Keratinocyte (primary cell): ENCODE measurements at regions not wholly inside any gene's neighbourhood (a gene's known extent, or its start where the extent isn't known, plus 50 kb on each side); places are given as distances from the start of the nearest gene placed in this dataset.

Source experiments
- DNase-seq: peaks from one replicate; pipeline ENCODE4 v3.0.0-alpha.2; 2011; ENCODE audit warnings: low read depth, missing footprints, low spot score
- FAIRE-seq: peaks from 2 replicates; lab custom pipeline; 2011; peaks lifted over from hg19 to GRCh38; lab: Jason Lieb, UNC
- H2AFZ ChIP-seq: 2 replicates; pipeline ENCODE4 v1.6.0; 2012; ENCODE audit warnings: low read length, control low read depth, inconsistent platforms; ENCODE audit not compliant: control insufficient read depth
- H3K27ac ChIP-seq: 2 replicates; pipeline ENCODE4 v1.5.1; 2011; ENCODE audit warnings: low read length; ENCODE audit not compliant: control insufficient read depth, insufficient read depth
- H3K27me3 ChIP-seq: 3 replicates; pipeline ENCODE4 v1.6.0; 2011; ENCODE audit warnings: low read length; ENCODE audit not compliant: control insufficient read depth, insufficient read depth; ENCODE audit errors: extremely low read depth
- H3K36me3 ChIP-seq, 2 experiments: 2 replicates in 1 of 2; 3 replicates in 1 of 2; pipeline ENCODE4 v1.5.1; 2011; ENCODE audit warnings: low read length in 2 of 2, mild to moderate bottlenecking in 1 of 2; ENCODE audit not compliant: control insufficient read depth in 2 of 2, insufficient read depth in 2 of 2; ENCODE audit errors: extremely low read depth in 1 of 2
- H3K4me1 ChIP-seq: 3 replicates; pipeline ENCODE4 v1.5.1; 2011; ENCODE audit warnings: low read length; ENCODE audit not compliant: control insufficient read depth, insufficient read depth; ENCODE audit errors: extremely low read depth
- H3K4me2 ChIP-seq: 3 replicates; pipeline ENCODE4 v1.6.0; 2011; ENCODE audit warnings: low read depth, low read length; ENCODE audit not compliant: control insufficient read depth, insufficient read depth; ENCODE audit errors: extremely low read depth
- H3K4me3 ChIP-seq, 3 experiments: fragments of 200-600 bp in 1 of 3; sonication (generic) in 1 of 3; 2 replicates in 2 of 3; 3 replicates in 1 of 3; pipeline ENCODE4 v1.5.1; 2011 to 2016; ENCODE audit warnings: low read length in 3 of 3, mild to moderate bottlenecking in 3 of 3, control low read depth in 2 of 3, inconsistent platforms in 1 of 3, low read depth in 1 of 3, mixed read lengths in 1 of 3, mixed run types in 1 of 3, moderate library complexity in 1 of 3; ENCODE audit not compliant: control insufficient read depth in 2 of 3, insufficient read depth in 2 of 3; ENCODE audit errors: extremely low read depth in 1 of 3
- H3K79me2 ChIP-seq: 2 replicates; pipeline ENCODE4 v1.6.0; 2012; ENCODE audit warnings: low read length; ENCODE audit not compliant: control insufficient read depth, insufficient read depth
- H3K9ac ChIP-seq: 3 replicates; pipeline ENCODE4 v1.6.0; 2011; ENCODE audit warnings: low read length; ENCODE audit not compliant: control insufficient read depth, insufficient read depth; ENCODE audit errors: extremely low read depth
- H3K9me1 ChIP-seq: 3 replicates; pipeline ENCODE4 v1.6.0; 2011; ENCODE audit warnings: low read length; ENCODE audit not compliant: control insufficient read depth, insufficient read depth; ENCODE audit errors: extremely low read depth
- H3K9me3 ChIP-seq: 2 replicates; pipeline ENCODE4 v1.5.1; 2012; ENCODE audit warnings: low read depth, low read length; ENCODE audit not compliant: control insufficient read depth
- H4K20me1 ChIP-seq: 3 replicates; pipeline ENCODE4 v1.6.0; 2011; ENCODE audit warnings: low read length; ENCODE audit not compliant: control insufficient read depth, insufficient read depth; ENCODE audit errors: extremely low read depth
- CTCF ChIP-seq, 3 experiments: IDR thresholded peaks in 1 of 3; conservative IDR thresholded peaks in 1 of 3; optimal IDR thresholded peaks in 1 of 3; 2 replicates in 2 of 3; 3 replicates in 1 of 3; pipeline versions ENCODE3 to v1.5.1; 2011; ENCODE audit warnings: low read length in 3 of 3, mild to moderate bottlenecking in 3 of 3, moderate library complexity in 2 of 3, control low read depth in 1 of 3, inconsistent platforms in 1 of 3; ENCODE audit not compliant: insufficient read depth in 2 of 3; ENCODE audit errors: extremely low read depth in 1 of 3
- EZH2 ChIP-seq: IDR thresholded peaks from one replicate; pipeline ENCODE4 v1.6.1; 2012; ENCODE audit warnings: inconsistent platforms, mild to moderate bottlenecking, low read length, moderate library complexity
- dilution Hi-C: fragments of 300-500 bp; cut with MboI; formaldehyde crosslinking; loops from one replicate; pipeline ENCODE4 v1.7.0; 2020; ENCODE audit warnings: low sequenced_read_pairs; ENCODE audit not compliant: extremely low pct_ligation_motif_present

- no peaks in the 10 kb centered on the region for H3K79me2 ChIP-seq
- no peak overlapping the region for H3K4me2 ChIP-seq
- dilution Hi-C loops, result no loop called here
- DNase-seq, result no peak
- no peak overlapping the region for H3K4me3 ChIP-seq
- no peaks in the 10 kb centered on the region for H3K27me3 ChIP-seq
- TF ChIP-seq CTCF (optimal IDR thresholded peaks at IDR 0.05 in 1 of 3, IDR thresholded peaks at IDR 0.05 in 1 of 3, conservative IDR thresholded peaks at IDR 0.05 in 1 of 3; ENCODE audit: extremely low read depth in 1 of 3, insufficient read depth in 2 of 3, low read length in 3 of 3), result no peak
- TF ChIP-seq EZH2, result no peak
- H4K20me1 ChIP-seq, result no peaks in the 10 kb centered on the region
- H3K27ac ChIP-seq, result no peak overlapping the region
- no peak overlapping the region for H3K9ac ChIP-seq
- H3K9me1 ChIP-seq, result no peaks in the 10 kb centered on the region
- peaks cover 3% of the 10 kb centered on the region for H3K9me3 ChIP-seq
- no peaks in the 10 kb centered on the region for H3K36me3 ChIP-seq
- H2AFZ ChIP-seq, result no peak overlapping the region
- FAIRE-seq, result no peak
- H3K4me1 ChIP-seq, result no peaks in the 10 kb centered on the region
Measured at GRCh38 chr4:134787315-134787714, 585.7 kb upstream of the PABPC4L start.

- H2AFZ ChIP-seq, result no peak overlapping the region
- dilution Hi-C loops, result no loop called here
- DNase-seq, result no peak
Measured at GRCh38 chr4:134780244-134780643, 578.7 kb upstream of the PABPC4L start.

More at GRCh38 chr4:134780244-134780643, 578.7 kb upstream of the PABPC4L start:
- no peaks in the 10 kb centered on the region for H3K36me3 ChIP-seq
- H3K9me1 ChIP-seq, result no peaks in the 10 kb centered on the region
- no peak overlapping the region for H3K9ac ChIP-seq
- H3K4me3 ChIP-seq, result no peak overlapping the region
- no peak for FAIRE-seq
- no peaks in the 10 kb centered on the region for H3K4me1 ChIP-seq
- no peaks in the 10 kb centered on the region for H4K20me1 ChIP-seq
- no peak for TF ChIP-seq EZH2
- TF ChIP-seq CTCF (optimal IDR thresholded peaks at IDR 0.05 in 1 of 3, IDR thresholded peaks at IDR 0.05 in 1 of 3, conservative IDR thresholded peaks at IDR 0.05 in 1 of 3; ENCODE audit: extremely low read depth in 1 of 3, insufficient read depth in 2 of 3, low read length in 3 of 3), result no peak
- no peaks in the 10 kb centered on the region for H3K27me3 ChIP-seq
- no peak overlapping the region for H3K27ac ChIP-seq
- no peaks in the 10 kb centered on the region for H3K79me2 ChIP-seq
- no peaks in the 10 kb centered on the region for H3K9me3 ChIP-seq
- H3K4me2 ChIP-seq, result no peak overlapping the region
